GM23248 (cell line): ENCODE measurements at regions not wholly inside any gene's neighbourhood (a gene's known extent, or its start where the extent isn't known, plus 50 kb on each side); places are given as distances from the start of the nearest gene placed in this dataset.

Source experiments
- DNase-seq: peaks from one replicate; pipeline ENCODE4 v3.0.0-alpha.2; 2015
- H2AFZ ChIP-seq: fragments of 200-600 bp; sonication (generic); 2 replicates; pipeline ENCODE4 v1.6.1; 2016; ENCODE audit warnings: antibody characterized with exemption
- H3F3A ChIP-seq: fragments of 200-600 bp; sonication (generic); 2 replicates; pipeline ENCODE4 v1.6.1; 2016; ENCODE audit warnings: mild to moderate bottlenecking, antibody characterized with exemption, mixed run types; ENCODE audit not compliant: insufficient read depth
- H3K27ac ChIP-seq: fragments of 200-600 bp; sonication (generic); 2 replicates; pipeline ENCODE4 v1.5.1; 2016; ENCODE audit warnings: mild to moderate bottlenecking
- H3K27me3 ChIP-seq: fragments of 200-600 bp; sonication (generic); replicated peaks from 2 replicates; pipeline ENCODE4 v1.6.1; 2016; ENCODE audit warnings: mild to moderate bottlenecking; ENCODE audit not compliant: insufficient read depth
- H3K36me3 ChIP-seq: fragments of 200-600 bp; sonication (generic); 2 replicates; pipeline ENCODE4 v1.6.1; 2016; ENCODE audit warnings: low read depth, mild to moderate bottlenecking
- H3K4me1 ChIP-seq: fragments of 200-600 bp; sonication (generic); 2 replicates; pipeline ENCODE4 v1.6.1; 2016; ENCODE audit warnings: mild to moderate bottlenecking; ENCODE audit not compliant: insufficient read depth
- H3K4me2 ChIP-seq: fragments of 200-600 bp; sonication (generic); one replicate; pipeline ENCODE4 v1.6.1; 2016; ENCODE audit warnings: mild to moderate bottlenecking; ENCODE audit not compliant: unreplicated experiment
- H3K4me3 ChIP-seq: fragments of 200-600 bp; sonication (generic); 2 replicates; pipeline ENCODE4 v1.5.1; 2016; ENCODE audit warnings: mild to moderate bottlenecking
- H3K79me2 ChIP-seq: fragments of 200-600 bp; sonication (generic); 2 replicates; pipeline ENCODE4 v1.6.1; 2016; ENCODE audit warnings: mild to moderate bottlenecking; ENCODE audit not compliant: insufficient read depth
- H3K9ac ChIP-seq: fragments of 200-600 bp; sonication (generic); 2 replicates; pipeline ENCODE4 v1.6.1; 2016; ENCODE audit warnings: mild to moderate bottlenecking
- H3K9me2 ChIP-seq: fragments of 200-600 bp; sonication (generic); 2 replicates; pipeline ENCODE4 v1.6.1; 2016; ENCODE audit warnings: mixed run types, mild to moderate bottlenecking, moderate library complexity; ENCODE audit not compliant: insufficient read depth
- H3K9me3 ChIP-seq: fragments of 200-600 bp; sonication (generic); one replicate; pipeline ENCODE4 v1.6.1; 2017; ENCODE audit warnings: low read depth
- H4K20me1 ChIP-seq: fragments of 200-600 bp; sonication (generic); 2 replicates; pipeline ENCODE4 v1.6.0; 2016; ENCODE audit not compliant: insufficient read depth
- EZH2 ChIP-seq: fragments of 200-600 bp; sonication (generic); IDR thresholded peaks from 2 replicates; pipeline ENCODE4 v1.6.1; 2018; ENCODE audit warnings: antibody characterized with exemption, mild to moderate bottlenecking; ENCODE audit not compliant: insufficient read depth, poor library complexity, severe bottlenecking
- EZH2phosphoT487 ChIP-seq: fragments of 200-600 bp; sonication (generic); IDR thresholded peaks from 2 replicates; pipeline ENCODE4 v1.6.1; 2018; ENCODE audit warnings: antibody characterized with exemption, moderate library complexity, mild to moderate bottlenecking, low read depth; ENCODE audit not compliant: insufficient read depth
- WGBS, 2 experiments: methylation state at CpG; one replicate each; pipeline ENCODE4 v1.1.6; 2015 to 2017; ENCODE audit warnings: low lambda C conversion rate in 2 of 2, low coverage in 1 of 2; ENCODE audit errors: missing lambda C conversion rate in 2 of 2; 5-methylcytosine and 5-hydroxymethylcytosine counted together
- in situ Hi-C: fragments of 300-500 bp; cut with MboI; formaldehyde crosslinking; loops from 2 replicates; pipeline ENCODE4 v1.15.0; 2020

- no peaks in the 10 kb centered on the region for H3K79me2 ChIP-seq
- no peak overlapping the region for H3K27ac ChIP-seq
- no peaks in the 10 kb centered on the region for H3K27me3 ChIP-seq
- no peaks in the 10 kb centered on the region for H3K4me1 ChIP-seq
- no peak for TF ChIP-seq EZH2
- TF ChIP-seq EZH2phosphoT487: no peak
- H3K4me2 ChIP-seq: no peak overlapping the region
- H2AFZ ChIP-seq: no peak overlapping the region
- DNase-seq: no peak
- in situ Hi-C loops: no loop called here
- H4K20me1 ChIP-seq: no peaks in the 10 kb centered on the region
- H3K36me3 ChIP-seq: no peaks in the 10 kb centered on the region
- no peak overlapping the region for H3K9ac ChIP-seq
- H3K9me3 ChIP-seq: no peaks in the 10 kb centered on the region
- no peaks in the 10 kb centered on the region for H3K9me2 ChIP-seq
- WGBS, 2 experiments: 61 to 67% methylated on average over 16 to 17 of the region's 17 CpGs
- no peaks in the 10 kb centered on the region for H3F3A ChIP-seq
- no peak overlapping the region for H3K4me3 ChIP-seq
These were observed 55.7 kb upstream of the IRX4 start for GRCh38 chr5:1938310-1939000.

DNA sequence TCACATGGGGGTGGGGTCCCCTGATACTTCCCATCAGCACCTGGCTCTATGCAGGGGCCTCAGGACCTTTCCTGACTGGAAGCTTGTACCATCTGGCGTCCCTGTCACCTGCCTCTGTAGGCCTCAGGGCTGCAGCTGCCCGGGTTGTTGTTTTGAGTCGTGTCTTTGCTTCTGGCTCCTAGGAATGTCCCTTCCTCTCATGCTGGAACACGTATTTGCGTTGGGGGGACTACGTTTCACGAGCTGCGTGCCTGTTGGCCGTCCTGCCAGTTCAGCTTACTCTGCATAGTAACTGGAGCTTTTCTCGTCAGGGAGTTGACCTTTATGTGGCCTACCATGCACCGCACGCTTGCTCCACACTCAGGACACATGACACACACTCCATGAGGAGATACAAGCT lies 54.9 kb upstream of the IRX4 start:
- no peak overlapping the region for H3K9ac ChIP-seq
- no peak overlapping the region for H3K4me2 ChIP-seq
- no peaks in the 10 kb centered on the region for H3K9me2 ChIP-seq
- no peaks in the 10 kb centered on the region for H4K20me1 ChIP-seq
- peaks cover 5% of the 10 kb centered on the region for H3K27me3 ChIP-seq
- no peak for DNase-seq
- H3F3A ChIP-seq: no peaks in the 10 kb centered on the region
- no peaks in the 10 kb centered on the region for H3K9me3 ChIP-seq
- in situ Hi-C loops: no loop called here
- no peaks in the 10 kb centered on the region for H3K4me1 ChIP-seq
- H3K36me3 ChIP-seq: no peaks in the 10 kb centered on the region
- 52 to 53% methylated on average over 12 of the region's 12 CpGs for WGBS, 2 experiments
- H2AFZ ChIP-seq: no peak overlapping the region
- H3K79me2 ChIP-seq: no peaks in the 10 kb centered on the region
- H3K4me3 ChIP-seq: no peak overlapping the region
- TF ChIP-seq EZH2: no peak
- no peak for TF ChIP-seq EZH2phosphoT487
- no peak overlapping the region for H3K27ac ChIP-seq

DNA sequence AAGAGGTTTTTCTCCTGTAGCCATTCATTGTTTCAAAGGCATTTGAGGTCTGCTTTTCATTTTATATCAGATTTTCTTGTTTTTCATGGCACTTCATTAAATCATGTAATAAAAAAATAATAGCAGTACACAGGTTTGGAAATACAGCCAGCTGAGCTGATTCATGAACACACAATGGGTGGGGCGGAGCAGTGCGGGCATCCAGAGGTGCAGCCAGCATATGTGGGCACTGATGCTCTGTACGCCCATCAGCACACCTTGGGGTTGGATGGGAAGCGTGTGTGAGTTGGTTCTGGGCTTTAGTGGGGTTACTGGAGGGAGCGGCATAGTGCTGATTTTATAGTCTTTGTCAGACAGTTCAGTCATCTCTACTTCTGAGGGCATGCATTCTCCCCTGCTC lies 54.2 kb upstream of the IRX4 start:
- no peak for DNase-seq
- H3K9me2 ChIP-seq: no peaks in the 10 kb centered on the region
- H3K4me2 ChIP-seq: no peak overlapping the region
- no peaks in the 10 kb centered on the region for H3K79me2 ChIP-seq
- H3K36me3 ChIP-seq: no peaks in the 10 kb centered on the region
- in situ Hi-C loops: no loop called here
- H3F3A ChIP-seq: no peaks in the 10 kb centered on the region
- 36 to 54% methylated on average over 5 of the region's 5 CpGs for WGBS, 2 experiments
- no peak overlapping the region for H2AFZ ChIP-seq
- no peaks in the 10 kb centered on the region for H4K20me1 ChIP-seq
- no peaks in the 10 kb centered on the region for H3K4me1 ChIP-seq
- H3K9me3 ChIP-seq: no peaks in the 10 kb centered on the region
- no peak overlapping the region for H3K4me3 ChIP-seq
- H3K27me3 ChIP-seq: peaks cover 12% of the 10 kb centered on the region
- TF ChIP-seq EZH2phosphoT487 (no peak), EZH2 (no peak)
- no peak overlapping the region for H3K27ac ChIP-seq
- no peak overlapping the region for H3K9ac ChIP-seq

DNA sequence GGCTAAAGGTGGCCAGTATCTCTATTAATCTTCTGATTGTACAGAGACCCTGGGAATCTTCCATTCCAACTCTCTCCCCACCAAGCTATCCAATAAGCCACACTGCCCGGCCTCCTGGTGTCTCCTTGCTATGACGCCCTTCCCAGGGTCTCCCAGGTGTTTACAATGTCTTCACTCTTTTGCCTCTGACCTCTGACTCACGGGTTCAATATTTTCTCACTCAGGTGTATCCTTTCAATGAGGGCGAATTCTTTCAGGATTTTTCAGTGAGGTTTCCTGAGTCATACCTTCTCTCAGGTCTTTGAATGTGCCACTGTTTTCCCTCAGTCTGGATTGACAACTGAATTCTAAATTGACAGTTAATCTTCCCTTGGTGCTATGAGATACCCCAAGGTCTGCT lies 53.7 kb upstream of the IRX4 start:
- Histone ChIP-seq H3K79me2 (no peaks in the 10 kb centered on the region), H3K4me1 (no peaks in the 10 kb centered on the region), H3K9me3 (no peaks in the 10 kb centered on the region), H4K20me1 (no peaks in the 10 kb centered on the region), H3K27ac (no peak overlapping the region), H3K9ac (no peak overlapping the region), H3K9me2 (no peaks in the 10 kb centered on the region), H2AFZ (no peak overlapping the region), H3K27me3 (peaks cover 17% of the 10 kb centered on the region), H3K4me2 (no peak overlapping the region), H3F3A (no peaks in the 10 kb centered on the region), H3K36me3 (no peaks in the 10 kb centered on the region), H3K4me3 (no peak overlapping the region)
- no peak for TF ChIP-seq EZH2phosphoT487
- TF ChIP-seq EZH2: no peak
- in situ Hi-C loops: no loop called here
- no peak for DNase-seq
- 31 to 38% methylated on average over 4 of the region's 4 CpGs for WGBS, 2 experiments
